ENCODE measurements at regions not wholly inside any gene's neighbourhood (a gene's known extent, or its start where the extent isn't known, plus 50 kb on each side); places are given as distances from the start of the nearest gene placed in this dataset.

DNA sequence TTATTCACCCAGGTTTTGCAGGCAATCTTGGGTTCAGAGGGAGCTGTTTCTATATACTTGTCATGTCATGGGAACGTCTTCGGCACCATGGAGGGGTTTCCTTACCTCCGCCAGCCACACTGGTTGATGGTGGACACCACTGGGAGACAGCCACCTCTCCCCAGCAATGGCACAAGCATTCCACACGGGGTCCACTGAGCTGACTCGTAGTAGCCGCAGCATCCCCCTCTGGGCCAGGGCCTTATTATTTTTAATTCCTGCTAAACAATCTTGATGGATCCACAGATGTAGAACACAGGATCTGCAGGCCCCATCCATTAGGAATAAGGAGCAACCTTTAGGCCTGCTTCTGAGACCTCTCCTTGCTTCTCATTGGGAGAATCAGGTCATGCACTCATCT lies 132.9 kb downstream of the DICER1 start:
- TF ChIP-seq, protein P1, sequence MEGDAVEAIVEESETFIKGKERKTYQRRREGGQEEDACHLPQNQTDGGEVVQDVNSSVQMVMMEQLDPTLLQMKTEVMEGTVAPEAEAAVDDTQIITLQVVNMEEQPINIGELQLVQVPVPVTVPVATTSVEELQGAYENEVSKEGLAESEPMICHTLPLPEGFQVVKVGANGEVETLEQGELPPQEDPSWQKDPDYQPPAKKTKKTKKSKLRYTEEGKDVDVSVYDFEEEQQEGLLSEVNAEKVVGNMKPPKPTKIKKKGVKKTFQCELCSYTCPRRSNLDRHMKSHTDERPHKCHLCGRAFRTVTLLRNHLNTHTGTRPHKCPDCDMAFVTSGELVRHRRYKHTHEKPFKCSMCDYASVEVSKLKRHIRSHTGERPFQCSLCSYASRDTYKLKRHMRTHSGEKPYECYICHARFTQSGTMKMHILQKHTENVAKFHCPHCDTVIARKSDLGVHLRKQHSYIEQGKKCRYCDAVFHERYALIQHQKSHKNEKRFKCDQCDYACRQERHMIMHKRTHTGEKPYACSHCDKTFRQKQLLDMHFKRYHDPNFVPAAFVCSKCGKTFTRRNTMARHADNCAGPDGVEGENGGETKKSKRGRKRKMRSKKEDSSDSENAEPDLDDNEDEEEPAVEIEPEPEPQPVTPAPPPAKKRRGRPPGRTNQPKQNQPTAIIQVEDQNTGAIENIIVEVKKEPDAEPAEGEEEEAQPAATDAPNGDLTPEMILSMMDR (IDR thresholded peaks at IDR 0.05) = no peak
- no peak for TF ChIP-seq POLR2A (IDR thresholded peaks at IDR 0.05)

Measured in thyroid gland (tissue), 4 donors.